ENCODE measurements at regions not wholly inside any gene's neighbourhood (a gene's known extent, or its start where the extent isn't known, plus 50 kb on each side); places are given as distances from the start of the nearest gene placed in this dataset.

GRCh38 chr10:25120188-25120587, 54.6 kb upstream of the GPR158 start:
- TF ChIP-seq, protein P1, sequence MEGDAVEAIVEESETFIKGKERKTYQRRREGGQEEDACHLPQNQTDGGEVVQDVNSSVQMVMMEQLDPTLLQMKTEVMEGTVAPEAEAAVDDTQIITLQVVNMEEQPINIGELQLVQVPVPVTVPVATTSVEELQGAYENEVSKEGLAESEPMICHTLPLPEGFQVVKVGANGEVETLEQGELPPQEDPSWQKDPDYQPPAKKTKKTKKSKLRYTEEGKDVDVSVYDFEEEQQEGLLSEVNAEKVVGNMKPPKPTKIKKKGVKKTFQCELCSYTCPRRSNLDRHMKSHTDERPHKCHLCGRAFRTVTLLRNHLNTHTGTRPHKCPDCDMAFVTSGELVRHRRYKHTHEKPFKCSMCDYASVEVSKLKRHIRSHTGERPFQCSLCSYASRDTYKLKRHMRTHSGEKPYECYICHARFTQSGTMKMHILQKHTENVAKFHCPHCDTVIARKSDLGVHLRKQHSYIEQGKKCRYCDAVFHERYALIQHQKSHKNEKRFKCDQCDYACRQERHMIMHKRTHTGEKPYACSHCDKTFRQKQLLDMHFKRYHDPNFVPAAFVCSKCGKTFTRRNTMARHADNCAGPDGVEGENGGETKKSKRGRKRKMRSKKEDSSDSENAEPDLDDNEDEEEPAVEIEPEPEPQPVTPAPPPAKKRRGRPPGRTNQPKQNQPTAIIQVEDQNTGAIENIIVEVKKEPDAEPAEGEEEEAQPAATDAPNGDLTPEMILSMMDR (IDR thresholded peaks at IDR 0.05), result no peak
- TF ChIP-seq POLR2A (IDR thresholded peaks at IDR 0.05), result no peak

All from thyroid gland (tissue), 4 donors.